IMR-90 (cell line): ENCODE measurements at regions not wholly inside any gene's neighbourhood (a gene's known extent, or its start where the extent isn't known, plus 50 kb on each side); places are given as distances from the start of the nearest gene placed in this dataset.

Experiments used
- ATAC-seq: fragments of 200-7000 bp; cut with Tn5 transposase; 2 replicates; pipeline ENCODE4 v1.9.1; 2020; ENCODE audit warnings: low read depth, mild to moderate bottlenecking, moderate library complexity
- BruUV-seq: library from RNA; stranded (reverse); fragments of 400-500 nt; replicated peaks from 2 replicates; lab custom pipeline; 2021; lab: Mats Ljungman, UMichigan
- CTCF ChIA-PET: fragments of 300-600 bp; formaldehyde crosslinking; extraction: SDS; loops from one replicate; lab custom pipeline; 2021; ENCODE audit warnings: antibody characterized with exemption; lab: Yijun Ruan, JAX
- POLR2A ChIA-PET: fragments of 300-600 bp; sonication (Branson Sonifier 250); formaldehyde crosslinking; loops from one replicate; lab custom pipeline; 2022; ENCODE audit warnings: antibody characterized with exemption; ENCODE audit not compliant: unreplicated experiment; lab: Charles Lee
- DNase-seq: peaks from one replicate; pipeline ENCODE4 v3.0.0; 2013
- H2AFZ ChIP-seq: replicated peaks from 2 replicates; pipeline ENCODE3; 2013; ENCODE audit warnings: low read length, mild to moderate bottlenecking; ENCODE audit not compliant: poor library complexity
- H2AK5ac ChIP-seq: 2 replicates; pipeline ENCODE4 v1.6.1; 2013; ENCODE audit warnings: low read depth, low read length, inconsistent platforms
- H2AK9ac ChIP-seq: replicated peaks from 2 replicates; pipeline ENCODE3; 2013; ENCODE audit warnings: mild to moderate bottlenecking, low read depth, low read length, moderate library complexity; ENCODE audit not compliant: poor library complexity
- H2BK120ac ChIP-seq: 2 replicates; pipeline ENCODE4 v1.6.1; 2013; ENCODE audit warnings: low read depth, low read length, inconsistent platforms
- H2BK15ac ChIP-seq: 3 replicates; pipeline ENCODE4 v1.6.1; 2013; ENCODE audit warnings: low read depth, low read length, inconsistent platforms
- H2BK20ac ChIP-seq: 2 replicates; pipeline ENCODE4 v1.6.1; 2013; ENCODE audit warnings: low read depth, mild to moderate bottlenecking, inconsistent platforms, low read length, moderate library complexity
- H2BK5ac ChIP-seq: 2 replicates; pipeline ENCODE4 v1.6.1; 2013; ENCODE audit warnings: mild to moderate bottlenecking, low read depth, low read length, inconsistent platforms; ENCODE audit not compliant: poor library complexity, severe bottlenecking
- H3K14ac ChIP-seq: replicated peaks from 2 replicates; pipeline ENCODE4 v1.6.1; 2013; ENCODE audit warnings: low read depth, low read length, inconsistent platforms
- H3K18ac ChIP-seq: 2 replicates; pipeline ENCODE4 v1.6.1; 2013; ENCODE audit warnings: low read depth, low read length, control low read depth
- H3K23ac ChIP-seq: 2 replicates; pipeline ENCODE4 v1.6.1; 2013; ENCODE audit warnings: low read depth, low read length, inconsistent platforms
- H3K27ac ChIP-seq: 2 replicates; pipeline ENCODE4 v1.5.1; 2013; ENCODE audit warnings: mild to moderate bottlenecking, control low read depth, low read length; ENCODE audit not compliant: insufficient read depth
- H3K27me3 ChIP-seq: 2 replicates; pipeline ENCODE4 v1.6.1; 2013; ENCODE audit warnings: low read length; ENCODE audit not compliant: control insufficient read depth, insufficient read depth
- H3K36me3 ChIP-seq: 2 replicates; pipeline ENCODE4 v1.6.1; 2013; ENCODE audit warnings: low read length, mixed read lengths; ENCODE audit not compliant: control insufficient read depth, insufficient read depth
- H3K4ac ChIP-seq: 2 replicates; pipeline ENCODE4 v1.6.1; 2013; ENCODE audit warnings: low read depth, low read length, inconsistent platforms
- H3K4me1 ChIP-seq: 2 replicates; pipeline ENCODE4 v1.6.1; 2013; ENCODE audit warnings: low read length, mixed read lengths; ENCODE audit not compliant: control insufficient read depth, insufficient read depth
- H3K4me2 ChIP-seq: 2 replicates; pipeline ENCODE4 v1.6.1; 2013; ENCODE audit warnings: low read depth, mild to moderate bottlenecking, control low read depth, low read length, moderate library complexity
- H3K4me3 ChIP-seq: 2 replicates; pipeline ENCODE4 v1.5.1; 2013; ENCODE audit warnings: low read depth, mild to moderate bottlenecking, control low read depth, low read length, moderate library complexity; ENCODE audit not compliant: insufficient read depth
- H3K56ac ChIP-seq: 2 replicates; pipeline ENCODE4 v1.6.1; 2013; ENCODE audit warnings: low read length, inconsistent platforms; ENCODE audit not compliant: insufficient read depth; ENCODE audit errors: extremely low read depth
- H3K79me1 ChIP-seq, 2 experiments: 2 replicates each; pipeline ENCODE4 v1.6.1; 2013; ENCODE audit warnings: low read length in 2 of 2, inconsistent platforms in 1 of 2, low read depth in 1 of 2
- H3K9ac ChIP-seq: 2 replicates; pipeline ENCODE4 v1.6.1; 2013; ENCODE audit warnings: low read depth, low read length, control low read depth
- H3K9me1 ChIP-seq: 2 replicates; pipeline ENCODE4 v1.6.1; 2013; ENCODE audit warnings: low read length, inconsistent platforms; ENCODE audit not compliant: insufficient read depth
- H3K9me3 ChIP-seq: 2 replicates; pipeline ENCODE4 v1.6.1; 2013; ENCODE audit warnings: low read length; ENCODE audit not compliant: control insufficient read depth, insufficient read depth
- H4K20me1 ChIP-seq: 2 replicates; pipeline ENCODE4 v1.6.1; 2013; ENCODE audit warnings: low read length, inconsistent platforms; ENCODE audit not compliant: insufficient read depth
- H4K5ac ChIP-seq: 2 replicates; pipeline ENCODE4 v1.6.1; 2013; ENCODE audit warnings: mild to moderate bottlenecking, low read depth, low read length, control low read depth
- H4K8ac ChIP-seq, 2 experiments: 2 replicates each; pipeline ENCODE4 v1.6.1; 2013; ENCODE audit warnings: low read depth in 2 of 2, low read length in 2 of 2, control low read depth in 1 of 2, inconsistent platforms in 1 of 2
- H4K91ac ChIP-seq: 2 replicates; pipeline ENCODE4 v1.6.1; 2013; ENCODE audit warnings: low read depth, low read length, inconsistent platforms; ENCODE audit not compliant: insufficient read depth
- FOS ChIP-seq: fragments of 150-350 bp; IDR thresholded peaks from 2 replicates; pipeline ENCODE4 v1.6.1; 2016; ENCODE audit warnings: low read depth, low read length
- RCOR1 ChIP-seq: IDR thresholded peaks from 2 replicates; pipeline ENCODE4 v1.6.1; 2012; ENCODE audit warnings: mild to moderate bottlenecking, low read length, improper control_type of control experiment; ENCODE audit not compliant: insufficient replicate concordance
- WGBS, 2 experiments: methylation state at CpG; one replicate each; pipeline versions ENCODE4 v1.1.5 to v1.1.7; 2013; ENCODE audit warnings: missing lambda C conversion rate in 2 of 2; ENCODE audit not compliant: insufficient read length in 1 of 2; ENCODE audit errors: extremely low coverage in 2 of 2; 5-methylcytosine and 5-hydroxymethylcytosine counted together
- dilution Hi-C: fragments of 300-500 bp; cut with HindIII; formaldehyde crosslinking; loops from one replicate; pipeline ENCODE4 v1.14.3; 2018; ENCODE audit warnings: low sequenced_read_pairs; ENCODE audit not compliant: unreplicated experiment
- in situ Hi-C: fragments of 300-500 bp; cut with MboI; formaldehyde crosslinking; loops from 3 replicates; pipeline ENCODE4 v1.14.3; 2019; ENCODE audit warnings: low sequenced_read_pairs, inconsistent platforms, mixed read lengths
- intact Hi-C: fragments of 100-400 bp; cut with micrococcal nuclease; formaldehyde crosslinking; loops from 2 replicates; pipeline ENCODE4 v1.10.0; 2022
- TF ChIP-seq, protein P1 (sequence below): fragments of 150-350 bp; IDR thresholded peaks from 2 replicates; pipeline ENCODE4 v1.6.1; 2017; ENCODE audit warnings: mild to moderate bottlenecking, antibody characterized with exemption, low read length, low read depth

DNA sequence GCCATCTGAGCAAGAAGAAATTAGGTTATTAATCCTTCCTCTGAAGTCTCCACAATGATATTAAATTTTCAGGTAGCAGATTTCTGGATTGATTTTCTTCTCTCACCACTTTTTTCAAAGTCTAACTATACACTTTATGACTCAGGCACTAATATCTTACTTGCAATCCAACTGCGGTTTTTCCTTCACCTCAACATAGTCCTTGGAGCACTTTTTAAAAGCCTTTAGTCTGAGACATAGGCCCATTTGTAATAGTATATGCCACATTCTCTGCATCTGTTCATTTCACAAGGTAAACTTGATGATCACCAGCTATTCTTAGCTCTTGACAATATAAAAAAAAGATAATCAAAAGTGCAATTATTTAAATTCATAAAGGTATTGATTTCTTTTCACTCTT is 55.9 kb upstream of the EDNRA start:
- no peak overlapping the region for H2BK15ac ChIP-seq
- no peak overlapping the region for H2AK9ac ChIP-seq
- H4K20me1 ChIP-seq = no peaks in the 10 kb centered on the region
- no peak overlapping the region for H4K8ac ChIP-seq
- in situ Hi-C loops = no loop called here
- no peak overlapping the region for H3K18ac ChIP-seq
- CTCF ChIA-PET = no interaction called here
- TF ChIP-seq, protein P1, sequence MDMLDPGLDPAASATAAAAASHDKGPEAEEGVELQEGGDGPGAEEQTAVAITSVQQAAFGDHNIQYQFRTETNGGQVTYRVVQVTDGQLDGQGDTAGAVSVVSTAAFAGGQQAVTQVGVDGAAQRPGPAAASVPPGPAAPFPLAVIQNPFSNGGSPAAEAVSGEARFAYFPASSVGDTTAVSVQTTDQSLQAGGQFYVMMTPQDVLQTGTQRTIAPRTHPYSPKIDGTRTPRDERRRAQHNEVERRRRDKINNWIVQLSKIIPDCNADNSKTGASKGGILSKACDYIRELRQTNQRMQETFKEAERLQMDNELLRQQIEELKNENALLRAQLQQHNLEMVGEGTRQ = no peak
- no peak for TF ChIP-seq FOS
- no peak for TF ChIP-seq RCOR1
- no peaks in the 10 kb centered on the region for H3K79me1 ChIP-seq
- no peak overlapping the region for H3K9ac ChIP-seq
- H3K4me2 ChIP-seq = no peak overlapping the region
- no peak overlapping the region for H4K5ac ChIP-seq
- ATAC-seq = no peak
- intact Hi-C loops = no loop called here
- no TSS peak for BruUV-seq
- H3K36me3 ChIP-seq = no peaks in the 10 kb centered on the region
- H3K14ac ChIP-seq = no peak overlapping the region
- H3K4me3 ChIP-seq = no peak overlapping the region
- no peak overlapping the region for H3K56ac ChIP-seq
- 100% methylated on average over 1 of the region's 1 CpG; no CpG with 5 or more reads in 1 of the 2 experiments for WGBS, 2 experiments
- no peak overlapping the region for H2BK20ac ChIP-seq
- no peaks in the 10 kb centered on the region for H3K9me3 ChIP-seq
- H2AK5ac ChIP-seq = no peak overlapping the region
- H3K23ac ChIP-seq = no peak overlapping the region
- H3K4me1 ChIP-seq = no peaks in the 10 kb centered on the region
- H2BK120ac ChIP-seq = no peak overlapping the region
- H2AFZ ChIP-seq = no peak overlapping the region
- H3K27me3 ChIP-seq = no peaks in the 10 kb centered on the region
- H3K27ac ChIP-seq = no peak overlapping the region
- dilution Hi-C loops = no loop called here
- H2BK5ac ChIP-seq = no peak overlapping the region
- H3K9me1 ChIP-seq = no peaks in the 10 kb centered on the region
- POLR2A ChIA-PET = no interaction called here
- H4K91ac ChIP-seq = no peak overlapping the region
- DNase-seq = peak; percentile 20
- no peak overlapping the region for H3K4ac ChIP-seq
